GM12874 (cell line): ENCODE measurements at regions not wholly inside any gene's neighbourhood (a gene's known extent, or its start where the extent isn't known, plus 50 kb on each side); places are given as distances from the start of the nearest gene placed in this dataset.

Source experiments
- CTCF ChIP-seq: IDR thresholded peaks from 2 replicates; pipeline ENCODE4 v1.5.1; 2011; ENCODE audit warnings: low read depth, mild to moderate bottlenecking, control low read depth, low read length, moderate library complexity; ENCODE audit not compliant: insufficient read depth

DNA sequence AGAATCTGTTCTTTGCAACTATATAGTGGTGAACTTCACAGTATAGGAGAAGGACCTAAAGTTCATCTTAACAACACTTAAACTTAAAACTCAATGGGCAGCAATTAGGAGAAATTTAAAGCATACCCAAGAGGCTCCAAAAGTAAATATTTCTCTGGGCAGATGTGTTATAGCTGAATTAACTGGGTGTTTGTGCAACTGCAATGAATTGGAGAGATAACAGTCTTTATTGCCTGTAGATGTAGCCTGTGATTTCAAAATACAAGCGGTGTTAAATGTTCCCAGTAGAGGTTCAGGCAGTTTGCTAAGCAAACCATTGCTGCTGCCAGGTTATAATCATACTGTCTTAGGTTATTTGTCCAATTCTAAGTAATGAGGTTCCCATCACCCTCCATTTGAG is 294.1 kb upstream of the MTNR1B start:
- no peak for TF ChIP-seq CTCF

GRCh38 chr11:92675810-92676209 is 293.6 kb upstream of the MTNR1B start:
- no peak for TF ChIP-seq CTCF

- no peak for TF ChIP-seq CTCF
Measured at GRCh38 chr11:92678008-92678611, 291.3 kb upstream of the MTNR1B start.

DNA sequence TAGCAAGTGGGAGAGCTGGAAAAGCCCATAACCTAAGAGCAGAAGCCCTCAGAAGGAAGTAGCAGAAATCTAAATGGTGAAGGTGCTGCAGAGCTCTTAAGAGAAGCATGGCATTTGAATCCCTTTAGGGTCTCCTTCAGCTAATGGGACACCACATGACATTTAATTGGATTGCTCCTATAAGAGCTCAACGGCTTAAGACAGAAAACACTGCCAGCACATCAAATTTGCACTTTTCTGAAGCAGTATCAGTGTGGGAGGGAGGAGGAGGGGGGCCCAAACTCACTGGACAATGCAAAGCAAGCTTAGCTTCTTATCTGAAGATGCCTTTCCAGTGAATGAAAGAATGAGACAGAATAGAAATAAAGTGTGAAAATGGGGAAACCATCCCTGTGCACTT is 287.9 kb upstream of the MTNR1B start:
- no peak for TF ChIP-seq CTCF

GRCh38 chr11:92682136-92682535 is 287.3 kb upstream of the MTNR1B start:
- TF ChIP-seq CTCF, result no peak

- no peak for TF ChIP-seq CTCF
Measured at GRCh38 chr11:92682952-92683351, 286.5 kb upstream of the MTNR1B start.

GRCh38 chr11:92685049-92685448 is 284.4 kb upstream of the MTNR1B start:
- no peak for TF ChIP-seq CTCF
